ENCODE measurements at regions not wholly inside any gene's neighbourhood (a gene's known extent, or its start where the extent isn't known, plus 50 kb on each side); places are given as distances from the start of the nearest gene placed in this dataset.

GRCh38 chr11:42253156-42253555 lies 793.7 kb upstream of the LRRC4C start:
- in situ Hi-C loops (cut with MboI; ENCODE audit: low sequenced_read_pairs) = no loop called here

- in situ Hi-C loops (cut with MboI; ENCODE audit: low sequenced_read_pairs) = no loop called here
Observed at GRCh38 chr11:42255906-42256305, 796.5 kb upstream of the LRRC4C start.

GRCh38 chr11:42257534-42257933 lies 798.1 kb upstream of the LRRC4C start:
- in situ Hi-C loops (cut with MboI; ENCODE audit: low sequenced_read_pairs) = no loop called here

GRCh38 chr11:42265072-42265471 lies 805.6 kb upstream of the LRRC4C start:
- in situ Hi-C loops (cut with MboI; ENCODE audit: low sequenced_read_pairs) = no loop called here

GRCh38 chr11:42271306-42271705 lies 811.9 kb upstream of the LRRC4C start:
- in situ Hi-C loops (cut with MboI; ENCODE audit: low sequenced_read_pairs) = no loop called here

GRCh38 chr11:42273977-42274376 lies 814.5 kb upstream of the LRRC4C start:
- in situ Hi-C loops (cut with MboI; ENCODE audit: low sequenced_read_pairs) = no loop called here

GRCh38 chr11:42296910-42297309 lies 837.5 kb upstream of the LRRC4C start:
- in situ Hi-C loops (cut with MboI; ENCODE audit: low sequenced_read_pairs) = no loop called here

- in situ Hi-C loops (cut with MboI; ENCODE audit: low sequenced_read_pairs) = no loop called here
Observed at GRCh38 chr11:42299780-42300179, 840.3 kb upstream of the LRRC4C start.

- in situ Hi-C loops (cut with MboI; ENCODE audit: low sequenced_read_pairs) = no loop called here
Observed at GRCh38 chr11:42301777-42302176, 842.3 kb upstream of the LRRC4C start.

GRCh38 chr11:42311514-42311913 lies 852.1 kb upstream of the LRRC4C start:
- in situ Hi-C loops (cut with MboI; ENCODE audit: low sequenced_read_pairs) = no loop called here

GRCh38 chr11:42311944-42312343 lies 852.5 kb upstream of the LRRC4C start:
- in situ Hi-C loops (cut with MboI; ENCODE audit: low sequenced_read_pairs) = no loop called here

- in situ Hi-C loops (cut with MboI; ENCODE audit: low sequenced_read_pairs) = no loop called here
Observed at GRCh38 chr11:42315267-42315666, 855.8 kb upstream of the LRRC4C start.

GRCh38 chr11:42315846-42316245 lies 856.4 kb upstream of the LRRC4C start:
- in situ Hi-C loops (cut with MboI; ENCODE audit: low sequenced_read_pairs) = no loop called here

GRCh38 chr11:42319921-42320320 lies 860.5 kb upstream of the LRRC4C start:
- in situ Hi-C loops (cut with MboI; ENCODE audit: low sequenced_read_pairs) = no loop called here

- in situ Hi-C loops (cut with MboI; ENCODE audit: low sequenced_read_pairs) = no loop called here
Observed at GRCh38 chr11:42329929-42330565, 870.6 kb upstream of the LRRC4C start.

- in situ Hi-C loops (cut with MboI; ENCODE audit: low sequenced_read_pairs) = no loop called here
Observed at GRCh38 chr11:42337786-42338455, 878.5 kb upstream of the LRRC4C start.

GRCh38 chr11:42344204-42344792 lies 884.8 kb upstream of the LRRC4C start:
- in situ Hi-C loops (cut with MboI; ENCODE audit: low sequenced_read_pairs) = no loop called here

- in situ Hi-C loops (cut with MboI; ENCODE audit: low sequenced_read_pairs) = no loop called here
Observed at GRCh38 chr11:42345933-42346332, 886.5 kb upstream of the LRRC4C start.

- in situ Hi-C loops (cut with MboI; ENCODE audit: low sequenced_read_pairs) = no loop called here
Observed at GRCh38 chr11:42363701-42364100, 904.2 kb upstream of the LRRC4C start.

- in situ Hi-C loops (cut with MboI; ENCODE audit: low sequenced_read_pairs) = no loop called here
Observed at GRCh38 chr11:42390116-42390515, 921.7 kb upstream of the API5 start.

GRCh38 chr11:42397483-42397882 lies 914.3 kb upstream of the API5 start:
- in situ Hi-C loops (cut with MboI; ENCODE audit: low sequenced_read_pairs) = no loop called here

- in situ Hi-C loops (cut with MboI; ENCODE audit: low sequenced_read_pairs) = no loop called here
Observed at GRCh38 chr11:42407341-42407740, 904.5 kb upstream of the API5 start.
